HG03520 (cell line): ENCODE measurements at regions not wholly inside any gene's neighbourhood (a gene's known extent, or its start where the extent isn't known, plus 50 kb on each side); places are given as distances from the start of the nearest gene placed in this dataset.

Experiments used
- ATAC-seq: cut with Tn5 transposase; IDR thresholded peaks from one replicate; pipeline ENCODE4 v1.9.1; 2021; ENCODE audit warnings: mild to moderate bottlenecking, moderate library complexity; ENCODE audit not compliant: unreplicated experiment

DNA sequence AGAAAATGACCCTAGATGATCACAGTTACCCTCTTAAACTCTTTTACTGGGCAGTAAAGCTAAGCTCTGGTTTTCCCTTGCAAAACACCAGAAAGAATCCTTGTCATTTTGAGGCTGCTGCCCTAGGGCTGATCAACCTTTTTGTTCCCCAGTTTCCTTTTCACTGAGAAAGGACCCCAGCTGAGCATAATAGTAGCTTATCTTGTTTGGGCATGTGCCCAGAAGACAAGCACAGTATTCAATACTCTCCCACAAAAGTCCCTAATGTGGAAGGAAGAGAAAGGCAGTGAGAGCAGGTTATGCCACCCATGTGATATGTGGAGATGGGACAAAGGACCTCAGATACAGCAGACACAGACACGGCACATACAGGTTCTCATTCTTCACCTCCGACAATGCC lies 332.6 kb upstream of the TMPO start:
- no peak for ATAC-seq

DNA sequence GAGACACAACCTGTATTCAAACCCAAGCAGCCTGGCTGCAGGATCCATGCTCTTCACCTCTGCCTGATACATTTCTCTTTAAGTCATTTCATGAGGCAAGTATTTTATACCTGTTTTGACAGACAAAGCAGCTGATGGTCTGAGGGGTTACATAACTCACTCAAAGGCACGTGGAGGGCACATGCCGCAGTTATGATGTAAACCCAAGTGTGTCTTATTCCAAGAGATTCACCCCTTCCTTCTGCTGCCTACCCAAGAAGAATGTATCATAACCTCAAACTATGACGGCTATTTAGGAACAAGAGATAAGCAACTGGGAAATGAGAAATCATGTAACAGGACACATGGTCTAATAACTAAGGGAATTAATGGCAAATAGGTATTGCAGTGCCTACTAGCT lies 329.8 kb upstream of the TMPO start:
- no peak for ATAC-seq

DNA sequence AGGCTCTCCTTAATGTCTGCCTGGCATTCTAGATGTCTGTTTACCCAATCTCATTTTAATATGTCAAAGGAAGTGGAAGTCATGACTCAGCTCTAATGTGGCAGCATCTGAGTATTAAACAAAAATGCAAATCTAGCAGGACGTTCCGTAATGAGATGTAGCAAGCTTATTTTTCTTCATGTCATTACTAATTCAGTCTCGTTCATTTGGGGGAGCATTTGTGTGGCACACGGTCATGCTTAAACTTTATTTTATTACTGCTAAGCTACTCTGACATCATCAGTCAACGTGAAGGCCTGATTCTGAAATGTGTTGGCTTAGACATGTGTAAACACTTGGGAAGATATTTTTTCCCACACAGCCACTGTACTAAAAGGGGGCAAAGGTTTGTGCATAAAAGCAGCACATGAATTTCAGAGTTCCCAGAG lies 326.7 kb upstream of the TMPO start:
- no peak for ATAC-seq

DNA sequence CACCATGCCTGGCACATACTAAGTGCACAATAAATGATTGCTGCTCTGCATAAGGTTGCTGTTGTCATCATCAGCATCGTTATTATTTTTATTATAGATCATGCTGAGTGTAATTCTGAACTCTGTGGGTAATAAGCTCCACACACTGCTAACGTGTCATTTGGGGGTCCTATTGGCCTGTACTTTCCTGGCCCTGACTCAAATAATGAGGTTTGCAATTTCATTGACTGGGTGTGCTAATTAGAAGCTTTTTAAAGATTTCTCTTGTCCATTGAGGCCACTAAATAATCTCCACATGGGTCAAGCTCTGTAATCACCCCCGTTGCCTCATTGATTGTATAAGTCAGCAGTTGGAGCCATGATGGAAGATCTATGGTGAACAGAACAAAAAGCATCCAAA lies 320.8 kb upstream of the TMPO start:
- no peak for ATAC-seq

DNA sequence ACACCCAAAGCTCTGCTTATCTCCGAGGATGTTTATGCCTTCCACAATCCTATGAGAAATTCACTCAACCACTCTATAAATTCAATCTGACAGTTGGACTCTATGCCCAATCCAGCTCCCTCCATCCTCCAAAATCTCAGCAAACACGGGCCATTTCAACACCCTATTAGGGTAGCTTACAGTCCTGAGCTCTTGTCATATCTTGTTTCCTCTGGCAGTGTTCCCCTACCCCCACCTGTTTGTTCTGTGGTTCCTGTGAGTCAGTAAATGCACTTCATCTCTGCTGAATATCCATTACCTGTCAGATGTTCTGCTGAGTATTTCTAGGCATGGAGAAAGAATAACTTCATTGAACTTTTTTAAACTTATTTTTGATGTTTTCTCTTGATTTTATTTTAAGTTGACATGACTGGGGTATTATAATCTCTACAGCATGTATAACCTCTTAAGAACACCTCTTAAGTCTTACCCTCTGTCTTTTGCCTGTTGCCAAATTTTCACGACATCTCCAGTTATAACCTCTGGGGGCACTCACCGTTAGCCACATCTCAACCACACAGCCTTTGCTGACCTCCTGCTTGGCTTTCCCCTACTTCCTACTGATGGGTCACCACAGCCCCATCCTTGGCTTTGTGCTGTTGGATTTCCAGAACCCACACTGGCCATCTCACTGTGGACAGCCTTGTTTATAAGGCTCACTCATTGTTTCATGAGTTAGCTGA lies 317.0 kb upstream of the TMPO start:
- ATAC-seq: no peak

DNA sequence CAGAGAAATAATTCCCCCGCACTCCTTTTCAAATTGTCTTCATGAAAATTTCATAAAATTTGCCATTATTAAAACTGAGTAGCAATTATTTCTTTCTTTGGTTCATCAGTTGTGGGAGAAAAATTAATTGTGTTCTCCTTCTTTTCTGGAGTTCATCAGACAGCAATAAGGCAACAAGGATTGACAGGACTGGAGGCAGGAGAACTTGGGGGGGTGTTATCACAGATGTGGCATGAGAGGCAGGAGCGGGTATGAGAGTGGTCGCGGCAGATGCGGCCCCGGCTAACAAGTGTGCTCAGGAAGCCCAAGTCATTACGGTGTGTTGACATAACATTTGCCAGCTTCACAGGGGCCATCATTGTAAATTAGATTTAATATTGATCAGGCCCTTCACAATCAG lies 306.6 kb upstream of the TMPO start:
- no peak for ATAC-seq

DNA sequence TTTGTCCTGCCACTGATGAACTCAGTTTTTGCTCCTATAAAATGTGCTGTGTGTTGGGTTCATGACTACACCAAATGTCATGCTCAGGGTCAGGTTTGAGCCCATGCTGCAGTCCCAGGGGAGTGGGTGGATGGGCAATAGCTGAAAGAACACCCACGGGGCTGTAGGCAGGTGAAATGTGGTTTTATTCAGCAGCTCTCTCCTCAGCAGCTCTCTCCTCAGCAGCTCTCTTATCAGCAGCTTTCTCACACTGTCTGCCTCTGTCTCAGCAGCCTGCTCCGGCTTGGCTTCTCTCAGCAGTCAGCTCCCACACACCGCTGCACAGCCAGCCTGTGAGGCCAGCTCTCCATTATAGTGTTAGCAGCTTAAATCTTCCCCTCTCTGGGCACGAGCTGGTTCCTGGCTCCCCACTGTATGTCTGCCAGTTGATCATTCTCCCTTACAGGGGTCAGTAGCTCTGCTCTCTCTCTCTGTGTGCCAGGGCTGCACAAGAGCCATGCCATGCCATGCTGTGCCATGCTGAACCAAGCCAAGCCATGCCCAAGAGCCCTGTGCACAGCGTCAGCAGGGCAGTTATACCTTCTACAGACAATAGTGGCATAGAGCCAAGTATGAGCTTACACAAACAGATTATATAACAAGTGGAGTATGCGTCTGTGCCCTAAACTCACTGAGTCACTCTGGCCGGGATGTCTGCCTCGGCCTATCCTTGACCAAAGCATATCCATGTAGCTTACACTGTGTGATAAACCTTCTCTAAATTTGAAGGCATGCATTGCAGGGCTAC lies 303.3 kb upstream of the TMPO start:
- ATAC-seq: no peak

DNA sequence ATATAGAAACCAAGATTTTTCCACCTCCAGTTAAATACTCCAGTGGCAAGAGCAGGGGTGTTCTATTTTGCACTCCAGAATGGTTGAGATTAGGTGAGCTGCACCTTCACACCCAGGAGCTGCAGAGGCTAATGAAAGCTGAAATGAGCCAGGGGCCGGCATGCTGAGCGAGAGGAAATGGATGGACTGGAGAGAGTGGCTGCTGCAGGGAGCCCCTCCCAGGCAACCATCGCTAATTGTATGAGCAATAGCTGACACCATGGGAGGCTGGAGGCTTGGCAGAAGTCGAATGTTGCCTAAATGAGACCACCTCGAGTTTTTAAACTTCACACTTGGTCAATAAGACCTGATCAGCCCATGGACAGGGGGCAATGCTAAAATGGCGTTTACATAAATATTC lies 301.8 kb upstream of the TMPO start:
- ATAC-seq: no peak

DNA sequence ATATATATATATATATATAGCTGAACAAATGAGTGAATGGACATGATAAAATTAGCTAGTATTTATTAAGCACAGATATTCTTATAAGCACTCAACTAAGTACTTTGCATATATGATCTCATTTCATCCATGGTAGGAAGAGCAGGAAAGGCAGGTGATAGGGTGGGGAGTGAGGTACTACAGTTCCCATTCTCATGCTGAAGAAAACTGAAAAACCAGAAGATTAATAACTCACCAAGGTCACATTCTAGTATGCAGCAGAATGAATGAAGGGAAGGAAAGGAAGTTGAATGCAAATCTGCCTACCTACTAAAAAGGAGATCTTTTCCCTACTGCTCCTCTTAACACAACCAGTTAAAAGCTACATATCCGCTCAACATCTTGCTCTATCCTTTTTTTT lies 298.1 kb upstream of the TMPO start:
- ATAC-seq: no peak

DNA sequence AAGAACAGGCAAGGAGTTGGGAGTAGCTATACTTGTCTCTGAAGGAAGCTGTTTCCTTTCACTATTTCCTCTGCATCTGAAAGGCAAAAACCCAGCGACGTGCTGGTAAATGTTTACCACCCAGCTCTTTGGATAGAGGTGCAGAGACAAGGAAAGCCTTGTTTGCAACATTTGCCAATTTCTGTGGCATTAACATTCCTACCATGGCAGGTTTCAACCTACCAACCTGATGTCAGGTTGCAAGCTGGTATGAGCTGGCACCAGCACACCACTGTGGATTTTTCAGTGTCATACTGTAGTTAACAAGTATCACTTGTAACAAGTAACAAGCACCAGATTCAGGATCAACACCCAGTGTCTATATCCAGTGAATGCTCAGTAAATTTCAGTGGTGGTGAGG lies 294.8 kb upstream of the TMPO start:
- no peak for ATAC-seq

DNA sequence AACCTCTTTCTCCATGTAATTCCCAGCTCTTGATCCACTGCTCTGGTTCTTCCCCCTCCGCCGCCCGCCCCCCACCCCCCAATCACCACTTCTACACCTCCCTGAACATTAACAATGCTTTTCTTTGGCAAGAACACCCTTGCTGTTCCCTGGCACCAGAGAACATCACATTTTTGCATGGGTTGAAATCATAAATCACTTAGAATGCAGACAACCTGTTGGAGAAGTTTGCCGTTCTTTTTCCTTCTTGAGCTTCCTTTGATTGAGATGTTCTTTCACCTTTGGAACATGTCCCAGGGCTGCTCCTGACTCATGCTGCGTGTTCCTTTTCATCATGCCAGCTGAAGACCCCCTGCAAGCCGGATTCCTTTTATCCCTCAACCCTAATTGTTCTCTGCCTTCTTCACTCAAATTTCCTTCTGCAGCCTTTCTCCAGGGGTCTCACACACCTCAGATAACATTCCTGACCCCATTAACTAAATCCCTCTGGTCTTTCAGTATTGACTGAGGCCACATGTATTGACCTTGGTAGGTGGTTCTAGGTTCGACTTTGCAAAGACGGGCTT lies 294.1 kb upstream of the TMPO start:
- no peak for ATAC-seq

DNA sequence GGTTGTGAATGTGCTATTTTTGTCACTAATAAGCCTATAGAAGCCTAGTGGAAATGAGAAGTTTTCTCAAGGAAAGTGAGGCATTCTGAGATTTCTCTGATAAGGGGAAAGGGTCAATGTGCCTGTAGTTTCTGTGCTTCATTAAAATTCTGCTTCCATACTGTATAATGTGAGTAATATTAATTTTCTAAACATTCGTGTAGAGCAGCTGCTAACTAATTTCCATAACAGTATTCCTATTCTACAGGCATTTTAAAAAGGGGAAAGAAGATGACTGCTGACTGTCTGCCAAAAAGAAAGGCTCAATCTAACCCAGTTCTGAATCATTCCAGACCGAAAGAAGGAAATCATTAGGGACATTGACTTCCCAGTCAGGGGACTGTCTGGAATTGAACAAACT lies 293.3 kb upstream of the TMPO start:
- ATAC-seq: no peak

DNA sequence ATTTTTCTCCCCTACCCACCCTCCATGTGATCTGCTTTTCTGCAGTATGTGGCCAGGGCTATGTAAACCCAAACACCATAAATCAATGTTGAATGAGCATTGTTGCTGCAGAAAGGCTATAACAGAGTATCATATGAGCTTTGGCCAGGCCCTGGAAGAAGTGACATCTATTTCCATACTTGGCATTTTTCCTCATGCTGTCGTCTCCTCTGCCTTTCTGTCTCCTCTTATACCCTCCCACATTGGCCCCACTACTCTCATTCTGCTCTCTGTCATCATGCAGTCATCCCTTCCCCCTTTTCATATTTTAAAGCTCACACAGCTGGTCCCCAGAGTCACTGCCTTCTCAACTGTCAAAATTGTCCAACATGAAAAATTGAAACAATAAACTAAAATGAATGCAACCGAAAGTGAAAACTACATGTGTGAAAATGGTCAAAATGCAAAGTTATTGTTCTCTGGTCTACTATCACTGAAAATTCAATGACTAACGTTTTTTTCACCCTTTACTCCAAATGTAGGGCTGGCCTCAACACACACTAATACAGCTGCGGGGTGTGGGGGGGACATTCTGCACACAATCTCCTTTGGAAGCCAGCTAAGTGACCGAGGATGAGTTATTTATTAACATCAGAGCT lies 290.7 kb upstream of the TMPO start:
- ATAC-seq: peak; percentile 62

DNA sequence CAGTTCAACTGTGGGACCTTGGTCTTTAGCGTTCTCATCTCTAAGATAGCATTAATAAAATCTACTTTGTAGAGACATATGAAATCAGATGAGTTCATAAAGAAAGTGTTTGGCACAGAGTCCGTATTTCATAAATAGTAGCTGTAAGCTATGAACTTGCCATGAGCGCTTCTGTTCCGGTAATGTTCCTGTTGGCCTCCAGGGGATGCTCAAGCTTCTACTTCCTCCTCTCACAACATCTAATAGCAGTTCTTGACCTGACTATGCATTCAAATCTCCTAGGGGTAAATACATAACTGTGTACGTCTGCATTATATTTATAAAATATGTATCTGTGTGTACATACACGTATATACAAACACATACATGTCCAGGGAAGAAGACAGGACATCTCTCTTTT lies 288.2 kb upstream of the TMPO start:
- no peak for ATAC-seq

DNA sequence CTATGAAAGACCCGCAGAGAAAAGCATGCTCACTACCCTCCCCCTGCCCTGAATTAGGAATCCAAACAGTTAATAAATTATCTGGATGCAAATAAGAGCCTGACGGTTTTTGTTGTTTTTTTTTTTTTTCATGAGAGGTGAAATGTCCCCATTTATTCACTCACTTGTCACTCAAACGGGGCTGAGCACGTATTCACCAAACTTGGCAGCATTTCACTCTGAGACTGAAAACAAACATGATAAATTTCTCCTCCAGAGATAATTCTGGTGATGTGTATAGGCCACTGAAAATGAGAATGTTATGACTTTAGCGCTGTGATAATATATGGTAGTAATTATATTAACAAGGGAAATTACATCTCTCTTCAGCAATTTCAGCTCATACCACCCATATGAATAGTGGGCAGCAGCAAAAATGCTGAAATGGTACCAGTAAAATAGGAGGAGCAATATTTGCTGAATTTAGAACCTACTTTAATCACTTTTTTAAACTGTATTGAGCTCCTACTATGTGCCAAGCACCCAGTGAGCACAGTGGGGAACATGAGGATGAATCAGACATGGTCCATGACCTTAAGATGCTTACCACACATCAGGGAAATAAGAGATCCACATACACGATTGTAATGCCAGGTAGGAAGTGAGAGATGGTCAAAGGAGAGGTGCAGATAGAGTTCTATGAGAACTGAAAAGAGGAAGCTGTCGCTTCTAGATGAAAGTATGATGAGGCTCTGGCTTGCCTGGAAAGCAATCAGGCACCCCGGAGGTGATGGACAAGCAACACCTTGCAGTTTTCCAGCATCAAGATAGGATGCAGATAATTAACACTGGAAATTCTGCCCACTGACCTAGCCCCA lies 286.5 kb upstream of the TMPO start:
- no peak for ATAC-seq

DNA sequence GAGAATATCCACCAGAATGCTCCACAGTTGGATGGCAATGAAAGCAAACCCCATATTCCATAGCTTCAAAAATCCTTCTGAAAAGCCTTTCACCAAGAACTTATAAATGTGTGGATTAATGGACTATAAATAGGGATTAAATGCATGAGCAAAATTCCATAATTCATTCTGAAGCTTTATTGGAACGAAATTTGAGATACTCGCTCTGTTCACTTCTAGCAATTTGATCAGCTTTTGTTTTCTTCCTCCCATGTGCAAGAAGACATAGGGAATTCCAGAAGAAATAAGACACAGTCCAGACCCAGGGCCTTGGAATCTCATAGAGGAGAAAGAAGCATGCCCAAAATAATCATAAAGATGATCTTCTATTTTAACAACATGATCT lies 285.9 kb upstream of the TMPO start:
- ATAC-seq: no peak

DNA sequence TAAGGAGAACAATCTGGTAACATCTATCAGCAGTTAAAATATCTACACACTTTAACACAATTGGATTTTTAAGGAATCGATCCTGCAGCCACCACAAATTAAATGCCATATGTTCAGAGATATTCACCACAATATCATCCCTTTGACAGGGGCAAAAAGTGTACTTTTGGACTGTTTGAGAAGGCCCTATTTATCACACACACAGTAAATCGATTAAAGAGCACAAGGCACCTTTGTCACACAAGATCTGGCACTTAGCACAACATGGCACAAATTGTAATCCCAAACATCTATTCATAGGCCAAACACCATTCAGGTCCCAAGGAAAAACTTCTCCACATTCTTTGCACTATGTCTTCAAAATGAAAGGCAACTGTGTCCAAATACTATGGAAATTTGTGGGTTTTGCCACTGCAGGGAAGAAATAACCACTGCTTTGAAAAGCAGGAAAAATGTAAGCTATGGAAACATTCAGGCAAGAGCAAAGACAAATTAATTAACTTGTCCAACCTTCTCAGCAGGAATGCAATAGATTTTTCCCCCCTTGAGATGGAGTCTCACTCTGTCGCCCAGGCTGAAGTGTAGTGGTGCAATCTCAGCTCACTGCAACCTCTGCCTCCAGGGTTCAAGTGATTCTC lies 282.5 kb upstream of the TMPO start:
- ATAC-seq: no peak

DNA sequence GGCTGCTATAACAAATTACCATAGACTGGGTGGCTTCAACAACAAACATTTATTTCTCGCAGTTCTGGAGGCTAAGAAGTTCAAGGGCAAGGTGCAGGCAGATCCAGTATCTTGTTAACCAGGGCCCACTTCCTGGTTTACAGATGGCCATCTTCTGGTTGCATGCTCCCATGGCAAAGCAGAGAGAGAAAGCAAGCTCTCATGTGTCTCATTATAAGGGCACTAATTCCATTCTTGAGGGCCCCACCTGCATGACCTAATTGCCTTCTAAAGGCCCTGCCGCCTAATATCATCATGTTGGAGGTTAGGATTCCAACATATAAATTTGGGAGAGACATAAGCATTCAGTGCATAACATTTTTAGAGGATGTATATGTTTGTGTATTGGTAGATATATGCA lies 280.1 kb upstream of the TMPO start:
- ATAC-seq: no peak

DNA sequence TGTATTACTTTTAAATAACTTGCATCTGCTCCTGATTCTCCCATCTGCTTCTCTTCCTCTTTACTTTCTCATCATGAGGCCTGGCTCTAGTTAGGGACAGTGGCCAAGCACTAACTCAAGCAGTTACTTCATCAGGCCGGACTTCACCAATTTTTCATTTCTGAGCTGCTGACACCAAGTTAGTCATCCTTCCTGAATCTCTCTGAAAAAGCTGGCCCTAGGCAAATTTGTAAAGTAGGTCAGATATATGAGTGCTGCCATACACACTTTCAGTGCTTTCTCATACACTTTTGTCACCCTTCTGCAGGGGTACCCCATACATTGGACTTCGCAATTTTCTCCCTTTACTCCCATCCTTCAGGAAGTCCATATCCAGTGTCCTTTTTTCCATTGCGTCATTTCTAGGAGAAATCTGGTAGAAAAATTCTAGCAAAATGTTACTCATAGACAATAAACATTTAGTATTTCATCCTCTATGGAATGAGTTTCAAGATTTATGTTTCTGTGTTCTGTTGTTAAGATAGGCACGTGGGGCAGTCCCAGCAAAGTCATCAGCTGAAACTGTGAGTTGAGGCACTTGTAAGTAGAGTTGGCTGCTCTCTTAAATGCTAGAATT lies 276.8 kb upstream of the TMPO start:
- ATAC-seq: no peak

DNA sequence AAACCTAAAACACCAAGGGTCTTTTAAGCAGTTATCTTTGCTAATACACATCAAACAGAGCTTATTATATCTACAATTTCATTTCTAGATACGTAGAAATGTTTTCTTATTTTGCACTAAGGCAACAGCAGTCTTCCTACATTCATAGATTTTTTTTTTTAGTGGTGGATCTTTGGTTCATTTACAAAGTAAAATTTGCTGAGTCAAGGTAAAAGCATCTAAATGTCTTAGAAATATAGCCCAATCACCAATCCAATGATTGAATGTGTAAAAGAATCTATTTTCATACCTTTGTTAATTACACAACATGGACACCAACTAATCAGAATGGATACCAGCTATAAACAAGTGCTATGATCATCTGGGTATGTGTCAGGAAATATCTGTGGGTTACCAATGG lies 272.2 kb upstream of the TMPO start:
- ATAC-seq: no peak
